ENCODE measurements at regions not wholly inside any gene's neighbourhood (a gene's known extent, or its start where the extent isn't known, plus 50 kb on each side); places are given as distances from the start of the nearest gene placed in this dataset.

DNA sequence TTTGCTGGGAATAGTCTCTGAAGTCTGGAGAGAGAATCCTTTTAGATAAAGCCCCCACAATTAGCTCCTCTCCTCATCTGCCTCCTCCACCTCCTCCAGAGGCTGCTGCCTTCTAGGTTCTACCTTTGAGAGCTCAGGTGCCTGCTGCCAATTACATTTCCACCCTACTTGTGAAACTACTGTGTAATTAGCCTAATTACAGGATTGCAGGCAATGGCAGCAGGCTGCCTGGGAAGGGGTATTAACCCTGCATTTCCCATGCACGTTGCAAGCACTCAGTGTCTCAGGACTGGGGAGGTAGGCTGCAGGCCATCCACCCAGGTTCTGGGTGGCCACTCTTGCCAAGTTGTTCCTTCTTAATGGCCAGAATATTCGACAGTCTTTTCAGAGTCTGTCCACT, 215.6 kb upstream of the ZNF217 start:
- TF ChIP-seq CTCF (IDR thresholded peaks at IDR 0.05) = no peak
- TF ChIP-seq POLR2A (IDR thresholded peaks at IDR 0.05) = no peak

Measured in breast epithelium (tissue), 3 donors.